Calu3 (cell line): ENCODE measurements at regions not wholly inside any gene's neighbourhood (a gene's known extent, or its start where the extent isn't known, plus 50 kb on each side); places are given as distances from the start of the nearest gene placed in this dataset.

Source experiments
- BruUV-seq: library from RNA; stranded (reverse); fragments of 400-500 nt; replicated peaks from 2 replicates; lab custom pipeline; 2021; lab: Mats Ljungman, UMichigan
- CTCF ChIA-PET: fragments of 300-600 bp; sonication (Branson Sonifier 250); formaldehyde crosslinking; loops from one replicate; lab custom pipeline; 2022; ENCODE audit warnings: antibody characterized with exemption; lab: Charles Lee
- DNase-seq: peaks from one replicate; pipeline ENCODE4 v3.0.0; 2022
- H3K27ac Mint-ChIP-seq: one replicate; pipeline ENCODE4 v1.8.0; 2022; ENCODE audit warnings: mixed read lengths; ENCODE audit not compliant: unreplicated experiment
- H3K27me3 Mint-ChIP-seq: one replicate; pipeline ENCODE4 v1.8.0; 2022; ENCODE audit warnings: mixed read lengths; ENCODE audit not compliant: unreplicated experiment
- H3K36me3 Mint-ChIP-seq: one replicate; pipeline ENCODE4 v1.8.0; 2022; ENCODE audit warnings: mild to moderate bottlenecking, moderate library complexity, mixed read lengths; ENCODE audit not compliant: insufficient read depth, unreplicated experiment
- H3K4me1 Mint-ChIP-seq: one replicate; pipeline ENCODE4 v1.8.0; 2022; ENCODE audit warnings: mild to moderate bottlenecking, low read depth, mixed read lengths; ENCODE audit not compliant: unreplicated experiment
- H3K4me3 Mint-ChIP-seq: one replicate; pipeline ENCODE4 v1.8.0; 2022; ENCODE audit warnings: mild to moderate bottlenecking, low read depth, moderate library complexity, mixed read lengths; ENCODE audit not compliant: unreplicated experiment
- H3K9me3 Mint-ChIP-seq: one replicate; pipeline ENCODE4 v1.8.0; 2022; ENCODE audit warnings: low read depth, mixed read lengths; ENCODE audit not compliant: unreplicated experiment
- intact Hi-C: fragments of 100-400 bp; cut with micrococcal nuclease; formaldehyde crosslinking; loops from one replicate; pipeline ENCODE4 v1.10.0; 2022; ENCODE audit not compliant: unreplicated experiment
- TF ChIP-seq, protein P1 (sequence below): fragments of 200-600 bp; IDR thresholded peaks from one replicate; pipeline ENCODE4 v1.8.0; 2022; ENCODE audit warnings: antibody characterized with exemption; ENCODE audit not compliant: unreplicated experiment

DNA sequence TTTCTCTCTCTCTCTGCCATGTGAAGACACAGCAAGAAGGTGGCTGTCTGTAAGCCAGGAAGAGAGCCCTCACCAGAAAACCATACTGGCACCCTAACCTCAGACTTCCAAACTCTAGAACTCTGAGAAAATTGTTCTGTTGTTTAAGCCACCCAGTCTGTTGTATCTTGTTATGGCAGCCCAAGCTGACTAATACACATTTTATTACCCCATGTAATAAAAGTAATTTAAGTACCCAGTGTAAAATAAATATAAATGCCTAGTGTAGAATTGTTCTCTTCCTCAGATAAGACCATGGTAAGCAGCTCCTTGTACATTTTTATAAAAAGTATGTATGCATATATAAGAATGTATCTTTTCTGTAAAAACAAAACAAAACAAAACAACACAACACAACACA, 119.7 kb downstream of the DTL start:
- Mint-ChIP-seq H3K36me3 (no peaks in the 10 kb centered on the region), H3K4me1 (no peaks in the 10 kb centered on the region), H3K4me3 (no peak overlapping the region), H3K9me3 (no peaks in the 10 kb centered on the region), H3K27me3 (no peaks in the 10 kb centered on the region), H3K27ac (no peak overlapping the region)
- CTCF ChIA-PET = no interaction called here
- no peak for DNase-seq
- no TSS peak for BruUV-seq
- intact Hi-C loops = no loop called here
- TF ChIP-seq, protein P1, sequence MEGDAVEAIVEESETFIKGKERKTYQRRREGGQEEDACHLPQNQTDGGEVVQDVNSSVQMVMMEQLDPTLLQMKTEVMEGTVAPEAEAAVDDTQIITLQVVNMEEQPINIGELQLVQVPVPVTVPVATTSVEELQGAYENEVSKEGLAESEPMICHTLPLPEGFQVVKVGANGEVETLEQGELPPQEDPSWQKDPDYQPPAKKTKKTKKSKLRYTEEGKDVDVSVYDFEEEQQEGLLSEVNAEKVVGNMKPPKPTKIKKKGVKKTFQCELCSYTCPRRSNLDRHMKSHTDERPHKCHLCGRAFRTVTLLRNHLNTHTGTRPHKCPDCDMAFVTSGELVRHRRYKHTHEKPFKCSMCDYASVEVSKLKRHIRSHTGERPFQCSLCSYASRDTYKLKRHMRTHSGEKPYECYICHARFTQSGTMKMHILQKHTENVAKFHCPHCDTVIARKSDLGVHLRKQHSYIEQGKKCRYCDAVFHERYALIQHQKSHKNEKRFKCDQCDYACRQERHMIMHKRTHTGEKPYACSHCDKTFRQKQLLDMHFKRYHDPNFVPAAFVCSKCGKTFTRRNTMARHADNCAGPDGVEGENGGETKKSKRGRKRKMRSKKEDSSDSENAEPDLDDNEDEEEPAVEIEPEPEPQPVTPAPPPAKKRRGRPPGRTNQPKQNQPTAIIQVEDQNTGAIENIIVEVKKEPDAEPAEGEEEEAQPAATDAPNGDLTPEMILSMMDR = no peak

DNA sequence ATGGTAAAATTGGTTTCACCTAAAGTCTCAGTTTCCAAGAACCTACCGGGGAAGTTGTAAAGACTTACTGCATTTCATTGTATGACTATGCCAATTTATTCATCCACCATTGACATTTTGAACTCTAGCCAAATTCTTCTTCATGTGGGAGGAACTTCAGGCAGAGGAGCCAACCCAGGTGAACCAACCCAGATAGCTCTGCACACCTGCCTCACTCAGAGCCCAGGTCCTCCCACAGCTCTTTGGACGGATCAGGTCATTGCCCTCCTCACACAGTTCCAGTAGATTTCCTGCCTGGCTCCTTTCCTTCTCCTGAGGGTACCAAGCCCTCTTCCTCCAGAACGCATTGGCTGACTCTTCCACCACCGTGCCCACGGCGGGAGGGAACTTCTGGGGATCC, 121.7 kb downstream of the DTL start:
- no peaks in the 10 kb centered on the region for H3K36me3 Mint-ChIP-seq
- H3K4me1 Mint-ChIP-seq = peaks cover 1% of the 10 kb centered on the region
- no peak overlapping the region for H3K27ac Mint-ChIP-seq
- DNase-seq = no peak
- CTCF ChIA-PET = no interaction called here
- BruUV-seq = no TSS peak
- H3K4me3 Mint-ChIP-seq = no peak overlapping the region
- no peaks in the 10 kb centered on the region for H3K27me3 Mint-ChIP-seq
- H3K9me3 Mint-ChIP-seq = no peaks in the 10 kb centered on the region
- TF ChIP-seq, protein P1 = no peak
- intact Hi-C loops = no loop called here

DNA sequence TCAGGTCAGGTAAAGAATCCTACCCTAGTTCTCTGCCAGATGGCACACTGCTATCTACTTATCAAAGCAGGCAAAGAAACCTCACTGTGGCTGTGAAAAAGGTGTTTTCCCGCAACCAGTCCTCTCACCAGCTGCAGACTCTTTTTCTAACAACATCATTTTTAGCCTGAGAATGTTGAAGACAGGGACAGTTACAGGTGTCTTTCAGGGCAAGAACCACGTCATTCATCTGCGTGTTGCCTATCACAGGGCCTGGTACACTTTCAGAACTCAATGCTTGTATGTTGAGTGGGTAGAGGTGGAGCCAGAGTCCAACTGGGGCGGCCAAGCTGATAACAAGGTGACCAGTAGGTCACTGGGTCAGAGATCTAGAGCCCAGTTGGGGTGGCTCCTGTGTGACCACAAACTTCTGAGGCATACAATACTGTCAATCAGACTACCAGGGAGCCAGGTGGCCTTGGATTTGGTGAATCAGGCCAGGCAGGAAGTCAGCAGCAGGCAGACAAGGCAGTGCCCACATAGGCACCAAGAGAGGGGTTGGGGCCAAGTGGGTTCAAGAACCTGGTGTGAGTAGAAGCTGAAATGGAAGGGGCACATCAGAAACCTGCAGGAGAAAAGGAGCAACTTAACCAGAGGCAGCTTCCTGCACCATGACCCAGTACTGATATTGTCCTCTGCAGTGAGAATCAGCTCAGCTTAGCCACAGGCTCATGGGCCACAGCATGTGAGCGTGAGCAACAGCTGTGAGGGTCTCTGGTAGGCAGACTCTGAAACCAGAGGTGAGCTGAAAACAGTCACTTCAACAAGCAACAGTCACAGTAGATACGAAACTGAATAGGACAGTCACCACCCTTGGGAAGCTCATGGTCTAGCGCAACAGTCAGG, 123.6 kb downstream of the DTL start:
- H3K4me1 Mint-ChIP-seq = peaks cover 8% of the 10 kb centered on the region
- no TSS peak for BruUV-seq
- no peak for DNase-seq
- H3K4me3 Mint-ChIP-seq = no peak overlapping the region
- no peaks in the 10 kb centered on the region for H3K9me3 Mint-ChIP-seq
- no peaks in the 10 kb centered on the region for H3K27me3 Mint-ChIP-seq
- no peak overlapping the region for H3K27ac Mint-ChIP-seq
- CTCF ChIA-PET = no interaction called here
- intact Hi-C loops = no loop called here
- no peaks in the 10 kb centered on the region for H3K36me3 Mint-ChIP-seq
- TF ChIP-seq, protein P1 = no peak

DNA sequence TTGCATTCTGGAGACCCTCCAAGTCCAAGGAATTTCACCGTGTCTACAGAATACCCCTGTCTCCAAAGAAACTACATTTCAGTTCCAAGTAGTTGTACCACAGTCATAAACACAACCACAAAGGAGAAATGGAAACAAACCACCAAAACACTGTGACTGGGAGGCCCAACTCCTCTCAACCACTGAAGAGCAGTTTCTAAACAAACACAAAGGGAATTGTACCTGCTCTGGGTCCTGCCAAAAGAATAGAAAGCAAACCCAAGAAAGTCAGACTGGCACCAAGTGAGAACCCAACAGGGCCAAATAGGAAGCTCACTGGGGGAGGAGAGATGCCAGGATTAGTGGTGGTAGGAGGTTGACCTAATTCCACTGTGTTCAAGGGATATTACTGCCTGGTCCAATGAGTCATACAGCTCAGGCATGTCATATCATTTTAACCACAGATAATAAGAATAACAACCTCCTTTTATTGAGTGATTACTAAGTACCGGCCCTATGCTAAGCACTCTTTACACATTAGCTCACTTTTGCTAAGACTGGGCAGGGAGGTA, 123.9 kb upstream of the PPP2R5A start:
- BruUV-seq = no TSS peak
- no peak overlapping the region for H3K4me3 Mint-ChIP-seq
- DNase-seq = no peak
- H3K27ac Mint-ChIP-seq = no peak overlapping the region
- intact Hi-C loops = no loop called here
- CTCF ChIA-PET = no interaction called here
- no peaks in the 10 kb centered on the region for H3K36me3 Mint-ChIP-seq
- peaks cover 8% of the 10 kb centered on the region for H3K4me1 Mint-ChIP-seq
- H3K27me3 Mint-ChIP-seq = no peaks in the 10 kb centered on the region
- TF ChIP-seq, protein P1 = no peak
- H3K9me3 Mint-ChIP-seq = no peaks in the 10 kb centered on the region
